SHP77 treated with DMSO at 0.1 percent for 48 hours (cell line): ENCODE measurements at regions not wholly inside any gene's neighbourhood (a gene's known extent, or its start where the extent isn't known, plus 50 kb on each side); places are given as distances from the start of the nearest gene placed in this dataset.

ENCODE experiments used
- DNase-seq: peaks from one replicate; lab custom pipeline; 2025; lab: John Stamatoyannopoulos, UW

- no peak for DNase-seq
Measured at GRCh38 chr6:147867433-147868226, 359.1 kb downstream of the SAMD5 start.

- DNase-seq, result no peak
Measured at GRCh38 chr6:147868427-147869190, 360.1 kb downstream of the SAMD5 start.

GRCh38 chr6:147869201-147869600 lies 360.7 kb downstream of the SAMD5 start:
- no peak for DNase-seq

GRCh38 chr6:147869869-147870268 lies 361.4 kb downstream of the SAMD5 start:
- no peak for DNase-seq

GRCh38 chr6:147870506-147871110 lies 362.1 kb downstream of the SAMD5 start:
- no peak for DNase-seq

- DNase-seq, result no peak
Measured at GRCh38 chr6:147872002-147872401, 363.5 kb downstream of the SAMD5 start.

GRCh38 chr6:147873816-147874215 lies 365.3 kb downstream of the SAMD5 start:
- no peak for DNase-seq

- no peak for DNase-seq
Measured at GRCh38 chr6:147874322-147874721, 365.8 kb downstream of the SAMD5 start.

GRCh38 chr6:147879031-147879580 lies 370.6 kb downstream of the SAMD5 start:
- no peak for DNase-seq

GRCh38 chr6:147881432-147881831 lies 372.9 kb downstream of the SAMD5 start:
- no peak for DNase-seq

GRCh38 chr6:147888374-147888773 lies 379.9 kb downstream of the SAMD5 start:
- no peak for DNase-seq

GRCh38 chr6:147891671-147892070 lies 383.2 kb downstream of the SAMD5 start:
- DNase-seq, result no peak

GRCh38 chr6:147892476-147892875 lies 384.0 kb downstream of the SAMD5 start:
- DNase-seq, result no peak

GRCh38 chr6:147895272-147895671 lies 386.8 kb downstream of the SAMD5 start:
- no peak for DNase-seq

GRCh38 chr6:147900247-147900830 lies 391.8 kb downstream of the SAMD5 start:
- DNase-seq, result no peak

GRCh38 chr6:147903321-147903720 lies 394.8 kb downstream of the SAMD5 start:
- DNase-seq, result no peak

GRCh38 chr6:147903931-147904330 lies 395.4 kb downstream of the SAMD5 start:
- DNase-seq, result no peak

GRCh38 chr6:147904416-147904815 lies 395.9 kb downstream of the SAMD5 start:
- DNase-seq, result no peak

GRCh38 chr6:147905711-147906110 lies 397.2 kb downstream of the SAMD5 start:
- no peak for DNase-seq

- DNase-seq, result no peak
Measured at GRCh38 chr6:147906361-147906760, 397.9 kb downstream of the SAMD5 start.

- no peak for DNase-seq
Measured at GRCh38 chr6:147909640-147910039, 401.1 kb downstream of the SAMD5 start.

GRCh38 chr6:147910281-147910680 lies 401.8 kb downstream of the SAMD5 start:
- no peak for DNase-seq
